K562 (cell line): ENCODE measurements at regions not wholly inside any gene's neighbourhood (a gene's known extent, or its start where the extent isn't known, plus 50 kb on each side); places are given as distances from the start of the nearest gene placed in this dataset.

Source experiments
- ATAC-seq: fragments of 200-7000 bp; cut with Tn5 transposase; 3 replicates; pipeline ENCODE4 v1.9.1; 2020; ENCODE audit warnings: moderate library complexity
- BruUV-seq: library from RNA; stranded (reverse); fragments of 400-500 nt; replicated peaks from 2 replicates; lab custom pipeline; 2021; lab: Mats Ljungman, UMichigan
- CTCF ChIA-PET: fragments of 300-600 bp; formaldehyde crosslinking; extraction: SDS; loops from one replicate; lab custom pipeline; 2021; ENCODE audit warnings: low intra/inter-chr PET ratio; lab: Yijun Ruan, JAX
- POLR2A ChIA-PET: fragments of 300-600, 350-650 bp; sonication (Branson Sonifier 250); formaldehyde crosslinking; extraction: SDS; loops from one replicate; lab custom pipeline; 2021; ENCODE audit warnings: antibody characterized with exemption, inconsistent platforms; lab: Yijun Ruan, JAX
- DNase-seq, 4 experiments: peaks; one replicate each; pipeline versions ENCODE4 v3.0.0 to v3.0.0-alpha.2; 2011 to 2018; ENCODE audit warnings: low spot score in 3 of 4, mixed read lengths in 3 of 4; ENCODE audit errors: extremely low read depth in 1 of 4
- FAIRE-seq: peaks from 2 replicates; lab custom pipeline; 2011; peaks lifted over from hg19 to GRCh38; lab: Jason Lieb, UNC
- H2AFZ ChIP-seq: 2 replicates; pipeline ENCODE4 v1.6.0; 2011; ENCODE audit warnings: low read depth, low read length, control low read depth, inconsistent platforms
- H3K27ac ChIP-seq: fragments of 200-600 bp; 3 replicates; pipeline ENCODE4 v1.8.0; 2011; ENCODE audit warnings: low read depth, mild to moderate bottlenecking, control low read depth, inconsistent platforms, low read length, moderate library complexity, mixed read lengths; ENCODE audit errors: extremely low read depth
- H3K27me3 ChIP-seq, 2 experiments: fragments of 300-600 bp in 1 of 2; 2 replicates in 1 of 2; 3 replicates in 1 of 2; pipeline versions ENCODE4 v1.6.0 to v1.8.0; 2011; ENCODE audit warnings: inconsistent platforms in 2 of 2, low read length in 2 of 2, mild to moderate bottlenecking in 1 of 2, mixed read lengths in 1 of 2, moderate library complexity in 1 of 2; ENCODE audit not compliant: control insufficient read depth in 2 of 2, insufficient read depth in 2 of 2
- H3K36me3 ChIP-seq: fragments of 300-600 bp; 3 replicates; pipeline ENCODE4 v1.8.0; 2011; ENCODE audit warnings: mild to moderate bottlenecking, low read length, inconsistent platforms; ENCODE audit not compliant: control insufficient read depth, insufficient read depth
- H3K4me1 ChIP-seq, 2 experiments: fragments of 200-600 bp in 1 of 2; replicated peaks in 1 of 2; 2 replicates in 1 of 2; 3 replicates in 1 of 2; pipeline versions ENCODE4 v1.5.1 to v1.8.0; 2011; ENCODE audit warnings: inconsistent platforms in 2 of 2, low read length in 2 of 2, mild to moderate bottlenecking in 1 of 2, mixed read lengths in 1 of 2, moderate library complexity in 1 of 2; ENCODE audit not compliant: control insufficient read depth in 2 of 2, insufficient read depth in 2 of 2
- H3K4me2 ChIP-seq: 2 replicates; pipeline ENCODE4 v1.6.1; 2011; ENCODE audit warnings: low read length, control low read depth, inconsistent platforms, mixed read lengths; ENCODE audit not compliant: insufficient read depth
- H3K4me3 ChIP-seq: fragments of 200-600 bp; sonication (generic), shearing (Covaris generic); 2 replicates; pipeline ENCODE4 v1.5.1; 2016; ENCODE audit warnings: control low read depth, inconsistent platforms
- H3K79me2 ChIP-seq: fragments of 200-600 bp; 3 replicates; pipeline ENCODE4 v1.8.0; 2011; ENCODE audit warnings: low read length, inconsistent platforms; ENCODE audit not compliant: control insufficient read depth, insufficient read depth
- H3K9ac ChIP-seq, 2 experiments: 2 replicates each; pipeline versions ENCODE4 v1.6.0 to v1.6.1; 2011; ENCODE audit warnings: low read depth in 2 of 2, low read length in 2 of 2, control low read depth in 1 of 2, inconsistent platforms in 1 of 2, mild to moderate bottlenecking in 1 of 2, mixed read lengths in 1 of 2; ENCODE audit not compliant: insufficient read depth in 1 of 2
- H3K9me1 ChIP-seq: one replicate; pipeline ENCODE4 v1.6.0; 2011; ENCODE audit warnings: inconsistent platforms, mild to moderate bottlenecking, low read length, moderate library complexity; ENCODE audit not compliant: control insufficient read depth, insufficient read depth
- H3K9me3 ChIP-seq: replicated peaks from 2 replicates; pipeline ENCODE4 v1.5.1; 2011; ENCODE audit warnings: low read depth, low read length, inconsistent platforms; ENCODE audit not compliant: control insufficient read depth, insufficient read depth
- H4K20me1 ChIP-seq: replicated peaks from 2 replicates; pipeline ENCODE4 v1.6.1; 2011; ENCODE audit warnings: low read length, inconsistent platforms, mixed read lengths; ENCODE audit not compliant: control insufficient read depth, insufficient read depth
- EWSR1 ChIP-seq: fragments of 450-650 bp; IDR thresholded peaks from 2 replicates; pipeline ENCODE4 v1.6.1; 2018; ENCODE audit warnings: borderline replicate concordance, mild to moderate bottlenecking, low read depth, moderate library complexity; ENCODE audit not compliant: partially characterized antibody
- MTA3 ChIP-seq: fragments of 450-650 bp; formaldehyde crosslinking; IDR thresholded peaks from 2 replicates; pipeline ENCODE4 v1.6.1; 2017; ENCODE audit warnings: mild to moderate bottlenecking, borderline replicate concordance
- ZBTB11 ChIP-seq, 3 experiments: fragments of 200-800 bp in 1 of 3; fragments of 250-450 bp in 1 of 3; fragments of 450-650 bp in 1 of 3; sonication (Bioruptor Pico) in 1 of 3; sonication (Bioruptor generic) in 1 of 3; formaldehyde crosslinking in 1 of 3; IDR thresholded peaks; 2 replicates each; pipeline versions ENCODE4 v1.6.1 to v1.8.0; 2016 to 2022; ENCODE audit warnings: mild to moderate bottlenecking in 2 of 3, missing genetic modification characterization in 2 of 3, missing compliant biosample characterization in 1 of 3, moderate library complexity in 1 of 3
- WGBS: fragments of 100-300 bp; shearing (Covaris generic); methylation state at CpG from one replicate; pipeline ENCODE4 v1.1.6; 2016; ENCODE audit warnings: low coverage, mixed read lengths; ENCODE audit not compliant: insufficient coverage; ENCODE audit errors: missing lambda C conversion rate; 5-methylcytosine and 5-hydroxymethylcytosine counted together
- in situ Hi-C: fragments of 300-500 bp; cut with MboI; formaldehyde crosslinking; loops from 4 replicates; pipeline ENCODE4 v1.15.0; 2018; ENCODE audit warnings: inconsistent platforms, mixed read lengths
- intact Hi-C: fragments of 100-400 bp; cut with micrococcal nuclease; formaldehyde crosslinking; loops from 2 replicates; pipeline ENCODE4 v1.14.2; 2022

DNA sequence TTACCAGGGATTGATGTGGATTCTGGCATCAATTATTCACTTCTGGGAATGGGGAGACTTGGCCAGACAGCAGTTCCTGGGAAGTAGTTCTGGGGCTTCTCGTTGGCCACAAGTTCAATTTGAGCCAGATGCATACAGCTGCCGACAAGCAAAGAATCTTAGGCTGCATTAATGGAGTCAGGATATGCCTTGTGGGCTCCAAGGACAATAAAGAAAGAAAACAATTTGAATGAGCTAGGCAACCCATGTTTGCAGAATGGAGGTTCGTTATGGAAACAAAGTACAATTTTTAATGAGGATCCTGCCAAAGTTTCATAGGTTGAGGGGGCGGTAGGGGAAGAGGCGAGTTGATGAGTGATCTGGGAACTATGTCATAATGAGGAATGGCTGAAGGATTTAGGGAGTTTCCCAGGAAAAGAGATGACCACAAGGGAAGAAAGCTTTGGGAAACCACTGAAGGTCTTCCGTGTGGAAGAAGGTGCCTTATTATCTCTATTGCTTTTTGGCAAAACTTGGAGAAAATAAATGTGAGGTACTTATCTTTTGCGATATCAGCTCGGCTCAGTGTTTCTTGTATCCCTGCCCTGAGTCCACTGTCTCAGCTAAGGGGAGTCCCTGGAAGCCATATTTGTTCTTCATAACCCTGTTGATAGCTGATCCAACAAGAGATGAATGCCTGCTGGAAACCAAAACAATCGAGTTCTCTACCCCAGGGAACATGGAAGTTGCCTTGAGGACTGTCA is 181.0 kb upstream of the ZNF217 start:
- CTCF ChIA-PET, result no interaction called here

More for the DNA sequence above, 181.0 kb upstream of the ZNF217 start:
- no peaks in the 10 kb centered on the region for H3K79me2 ChIP-seq
- no peaks in the 10 kb centered on the region for H3K27me3 ChIP-seq
- no peak for DNase-seq
- H3K9me3 ChIP-seq, result no peaks in the 10 kb centered on the region
- H3K4me1 ChIP-seq, result peaks cover 0 to 3% of the 10 kb centered on the region in 2 experiments; a peak in 1 of 5 replicates
- H4K20me1 ChIP-seq, result no peaks in the 10 kb centered on the region
- H3K27ac ChIP-seq, result no peak overlapping the region
- FAIRE-seq, result no peak
- no peaks in the 10 kb centered on the region for H3K9me1 ChIP-seq
- TF ChIP-seq ZBTB11 (CRISPR knock-in tag; IDR thresholded peaks at IDR 0.05) (peak in 1 of 3 experiments; percentile 89; a peak in 2 of 6 replicates), MTA3 (no peak), EWSR1 (peak; percentile 52)
- in situ Hi-C loops, result no loop called here
- 39% methylated on average over 9 of the region's 9 CpGs for WGBS
- H3K9ac ChIP-seq, result no peak overlapping the region
- POLR2A ChIA-PET, result interaction anchor here (1.1 kb wide), 1 partner anchor 21 kb away, joined by 4 read pairs; no protein-coding TSS in a partner anchor
- no peak for ATAC-seq
- no peak overlapping the region for H2AFZ ChIP-seq
- H3K36me3 ChIP-seq, result no peaks in the 10 kb centered on the region
- intact Hi-C loops, result no loop called here
- BruUV-seq, result no TSS peak
- H3K4me3 ChIP-seq, result no peak overlapping the region
- no peak overlapping the region for H3K4me2 ChIP-seq
